ENCODE measurements at regions not wholly inside any gene's neighbourhood (a gene's known extent, or its start where the extent isn't known, plus 50 kb on each side); places are given as distances from the start of the nearest gene placed in this dataset.

GRCh38 chr16:52033992-52034391 lies 513.0 kb downstream of the TOX3 start:
- TF ChIP-seq, protein P1, sequence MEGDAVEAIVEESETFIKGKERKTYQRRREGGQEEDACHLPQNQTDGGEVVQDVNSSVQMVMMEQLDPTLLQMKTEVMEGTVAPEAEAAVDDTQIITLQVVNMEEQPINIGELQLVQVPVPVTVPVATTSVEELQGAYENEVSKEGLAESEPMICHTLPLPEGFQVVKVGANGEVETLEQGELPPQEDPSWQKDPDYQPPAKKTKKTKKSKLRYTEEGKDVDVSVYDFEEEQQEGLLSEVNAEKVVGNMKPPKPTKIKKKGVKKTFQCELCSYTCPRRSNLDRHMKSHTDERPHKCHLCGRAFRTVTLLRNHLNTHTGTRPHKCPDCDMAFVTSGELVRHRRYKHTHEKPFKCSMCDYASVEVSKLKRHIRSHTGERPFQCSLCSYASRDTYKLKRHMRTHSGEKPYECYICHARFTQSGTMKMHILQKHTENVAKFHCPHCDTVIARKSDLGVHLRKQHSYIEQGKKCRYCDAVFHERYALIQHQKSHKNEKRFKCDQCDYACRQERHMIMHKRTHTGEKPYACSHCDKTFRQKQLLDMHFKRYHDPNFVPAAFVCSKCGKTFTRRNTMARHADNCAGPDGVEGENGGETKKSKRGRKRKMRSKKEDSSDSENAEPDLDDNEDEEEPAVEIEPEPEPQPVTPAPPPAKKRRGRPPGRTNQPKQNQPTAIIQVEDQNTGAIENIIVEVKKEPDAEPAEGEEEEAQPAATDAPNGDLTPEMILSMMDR (IDR thresholded peaks at IDR 0.05; ENCODE audit: poor library complexity) = no peak
- no peak for TF ChIP-seq EZH2phosphoT487 (IDR thresholded peaks at IDR 0.05; ENCODE audit: low read depth, severe bottlenecking, unreplicated experiment)
- TF ChIP-seq EZH2 (IDR thresholded peaks at IDR 0.05; ENCODE audit: borderline replicate concordance) = no peak
